COLO668 (cell line): ENCODE measurements at regions not wholly inside any gene's neighbourhood (a gene's known extent, or its start where the extent isn't known, plus 50 kb on each side); places are given as distances from the start of the nearest gene placed in this dataset.

Experiments used
- DNase-seq: peaks from one replicate; lab custom pipeline; 2025; ENCODE audit not compliant: unreplicated experiment; lab: John Stamatoyannopoulos, UW

DNA sequence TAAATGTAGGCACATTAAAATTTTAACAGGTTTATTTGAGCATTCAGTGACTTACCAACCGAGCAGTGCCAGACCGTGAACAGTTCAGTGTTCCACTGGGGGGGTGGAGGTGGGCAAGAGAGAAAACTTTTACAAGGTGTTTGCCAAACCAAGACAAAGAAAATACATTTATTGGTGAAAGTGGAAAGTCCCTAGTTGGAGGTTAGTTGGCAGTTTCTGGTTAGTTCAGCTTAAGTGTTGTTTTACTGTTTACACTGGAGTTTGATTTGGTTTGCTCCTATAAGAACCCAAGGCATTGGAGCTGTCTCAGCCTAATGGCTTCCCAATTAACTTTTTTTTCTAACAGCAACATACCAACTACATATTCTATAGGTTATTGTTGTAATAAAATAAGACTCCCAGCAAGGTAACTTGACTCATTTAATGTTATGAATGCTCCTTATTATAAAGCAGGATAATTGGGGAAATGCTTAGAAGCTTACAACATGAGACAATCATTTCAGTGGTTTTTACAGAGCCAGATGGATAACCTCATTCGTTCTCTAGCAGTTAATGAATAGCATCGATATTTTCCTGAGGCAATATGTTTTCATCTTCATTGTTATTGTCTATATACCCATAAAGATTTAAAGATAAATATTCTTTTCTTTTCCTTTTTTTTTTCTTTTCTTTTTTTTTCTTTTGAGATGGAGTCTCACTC is 115.8 kb downstream of the ETNK1 start:
- DNase-seq, result no peak

DNA sequence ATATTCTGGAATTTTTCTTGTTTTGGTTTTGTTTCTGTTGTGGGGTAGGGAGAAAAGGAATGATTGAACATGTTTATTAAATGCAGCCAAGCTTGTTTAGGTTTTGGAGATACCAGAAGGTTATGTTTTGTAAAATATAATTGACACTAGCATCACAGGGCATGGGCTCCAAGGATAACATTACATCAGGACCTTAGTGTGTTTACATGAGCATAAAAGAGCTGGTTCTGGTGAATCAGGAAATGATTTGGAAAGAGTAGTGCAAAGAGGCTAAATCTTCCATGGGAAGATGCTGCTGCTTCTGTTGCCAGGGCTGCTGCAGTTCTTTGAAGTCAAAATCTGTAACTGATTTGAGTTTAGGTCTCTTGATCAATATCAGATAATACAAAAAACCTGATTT is 118.7 kb downstream of the ETNK1 start:
- DNase-seq, result no peak

DNA sequence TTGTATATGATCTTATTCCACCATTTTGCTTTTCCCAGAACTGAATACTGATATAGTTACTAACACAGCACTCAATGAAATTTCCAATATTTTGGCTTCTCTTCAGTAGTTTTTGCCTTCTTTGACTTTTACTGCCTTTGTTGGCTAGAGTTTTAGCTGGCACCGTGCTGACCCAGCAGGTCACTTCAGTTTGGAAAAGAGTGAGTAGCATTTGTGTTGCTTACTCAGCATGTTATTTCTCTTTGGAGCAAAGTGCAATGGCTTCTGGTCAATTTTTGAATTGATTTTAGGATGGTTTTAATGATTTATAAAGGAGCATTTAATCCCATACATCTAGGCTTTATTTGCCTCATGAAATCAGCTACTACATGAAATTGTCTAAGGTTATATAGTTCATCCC is 119.2 kb downstream of the ETNK1 start:
- no peak for DNase-seq

DNA sequence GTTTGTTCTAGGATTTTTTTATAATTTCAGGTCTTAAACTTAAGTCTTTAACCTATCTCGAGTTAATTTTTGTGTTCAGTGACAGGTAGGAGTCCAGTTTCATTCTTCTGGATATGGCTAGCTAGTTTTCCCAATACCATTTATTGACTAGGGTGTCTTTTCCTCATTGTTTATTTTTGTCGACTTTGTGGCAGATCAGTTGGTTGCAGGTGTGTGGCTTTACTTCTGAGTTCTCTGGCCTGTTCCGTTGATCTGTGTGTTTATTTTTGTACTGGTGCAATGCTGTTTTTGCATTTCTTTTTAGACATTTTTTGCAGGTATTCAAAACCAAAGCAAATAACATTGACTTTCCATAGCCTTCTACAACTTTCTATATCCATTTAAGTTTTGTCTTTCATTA is 121.7 kb downstream of the ETNK1 start:
- no peak for DNase-seq

DNA sequence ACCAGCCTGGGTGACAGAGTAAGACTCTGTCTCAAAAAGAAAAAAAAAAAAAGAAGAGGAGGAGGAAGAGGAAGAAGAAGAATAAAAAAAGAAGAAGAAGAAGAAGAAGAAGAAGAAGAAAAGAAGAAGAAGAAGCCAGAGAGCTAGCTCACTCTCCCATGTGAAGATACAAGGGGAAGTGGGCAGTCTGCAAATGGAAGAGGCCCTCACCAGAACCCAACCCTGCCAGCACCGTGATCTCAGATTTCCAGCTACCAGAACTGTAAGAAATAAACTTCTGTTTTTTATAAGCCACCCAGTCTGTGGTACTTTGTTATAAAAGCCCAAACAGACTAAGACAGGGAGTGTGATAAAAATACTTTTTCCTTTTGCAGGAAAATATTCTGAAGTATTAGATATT is 130.7 kb downstream of the ETNK1 start:
- DNase-seq, result no peak

DNA sequence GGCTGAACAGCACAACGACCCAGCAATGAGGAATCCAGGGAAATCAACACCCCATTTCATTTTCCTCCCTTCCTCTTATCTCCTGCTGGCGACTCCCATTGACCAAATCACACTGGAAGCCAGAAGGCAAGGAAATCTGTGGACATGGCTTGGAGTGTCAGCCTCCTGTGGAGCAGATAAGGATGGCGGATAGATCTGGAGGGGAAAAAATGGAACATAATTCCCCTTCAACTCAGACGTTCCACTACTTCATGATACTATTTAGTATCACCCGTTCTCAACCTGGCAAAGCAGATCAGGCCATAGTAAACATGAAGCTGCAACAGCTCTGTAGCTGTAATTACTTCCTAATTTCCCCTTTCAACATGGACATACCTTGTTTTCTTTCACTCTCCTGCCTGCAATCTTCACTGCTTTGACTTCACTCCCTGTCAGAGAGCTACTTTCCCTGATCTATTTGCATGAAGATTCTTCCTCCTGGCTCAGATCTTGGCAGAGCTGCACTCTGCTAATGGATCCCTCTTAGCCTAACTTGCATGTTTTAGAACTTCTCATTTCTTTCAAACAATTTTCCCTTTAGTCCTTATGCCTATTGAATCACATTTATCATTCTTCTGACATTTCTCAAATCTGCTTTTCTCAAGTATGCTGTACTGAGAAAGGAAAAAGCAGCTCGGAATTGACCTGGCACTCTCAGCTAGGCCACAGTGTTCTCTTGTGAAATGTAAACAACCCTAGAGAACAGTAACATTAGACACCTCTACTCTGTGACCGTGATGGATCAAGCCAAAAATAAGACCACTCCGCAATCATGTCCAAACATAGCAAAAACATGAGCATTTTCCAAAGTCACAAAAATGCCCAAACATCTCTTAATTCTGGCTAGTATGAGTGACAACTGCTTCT is 135.1 kb downstream of the ETNK1 start:
- DNase-seq, result no peak

DNA sequence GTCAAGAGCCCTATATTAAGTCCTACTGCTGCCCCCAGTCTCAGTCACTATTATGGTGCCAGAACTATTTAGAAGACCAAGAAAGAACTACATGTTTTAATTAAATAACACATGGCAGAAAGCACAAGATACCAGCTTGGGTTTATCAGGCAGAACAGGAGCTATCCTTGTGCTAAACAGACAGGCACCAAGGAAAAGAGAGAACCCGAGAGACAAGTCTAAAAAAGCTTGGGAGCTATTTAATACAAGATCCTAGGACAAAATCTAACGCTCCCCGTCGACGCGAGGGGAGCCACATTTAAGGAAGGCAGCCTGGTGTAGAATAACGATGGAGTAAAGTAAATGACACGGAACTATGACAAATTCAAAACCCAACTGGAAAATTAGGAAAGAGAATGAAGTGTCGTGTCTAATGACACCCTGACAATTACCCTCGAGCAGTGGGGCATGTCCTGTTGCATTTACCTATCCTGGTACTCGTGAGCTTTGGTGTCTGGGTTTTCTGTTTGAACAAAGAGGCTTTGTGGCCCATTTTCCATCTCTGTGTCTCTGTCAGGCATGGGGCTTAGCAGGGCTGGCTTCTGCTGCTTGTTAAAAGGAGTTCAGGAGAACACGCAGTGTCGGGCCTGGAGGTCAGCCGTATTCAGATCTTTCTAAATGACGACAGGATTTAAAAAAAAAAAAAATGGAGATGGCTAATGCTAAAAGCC is 140.6 kb downstream of the ETNK1 start:
- DNase-seq, result no peak

DNA sequence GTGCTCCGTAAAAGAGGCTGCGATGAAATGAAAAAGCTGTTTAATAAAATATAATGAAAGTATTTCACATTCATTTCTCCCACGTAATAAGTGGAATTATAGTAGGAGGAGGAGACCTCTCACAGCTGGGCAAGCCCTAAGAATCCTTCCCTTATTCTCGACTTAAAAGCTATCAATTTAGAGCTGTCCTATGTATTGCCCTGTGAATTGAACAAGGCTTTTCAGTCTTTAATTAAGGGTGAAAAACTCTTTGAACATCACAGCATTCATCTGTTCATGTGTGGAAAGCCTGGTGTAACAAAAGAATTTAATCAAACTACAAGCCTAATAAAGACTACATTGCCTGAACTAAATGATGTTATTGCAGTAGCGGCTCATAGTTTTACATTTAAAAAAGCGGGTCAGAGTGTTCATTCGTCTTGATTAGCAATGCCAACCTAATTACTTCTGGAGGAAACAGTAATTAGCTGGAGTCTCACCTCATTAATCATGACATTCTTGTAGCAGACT is 142.0 kb downstream of the ETNK1 start:
- DNase-seq, result no peak

DNA sequence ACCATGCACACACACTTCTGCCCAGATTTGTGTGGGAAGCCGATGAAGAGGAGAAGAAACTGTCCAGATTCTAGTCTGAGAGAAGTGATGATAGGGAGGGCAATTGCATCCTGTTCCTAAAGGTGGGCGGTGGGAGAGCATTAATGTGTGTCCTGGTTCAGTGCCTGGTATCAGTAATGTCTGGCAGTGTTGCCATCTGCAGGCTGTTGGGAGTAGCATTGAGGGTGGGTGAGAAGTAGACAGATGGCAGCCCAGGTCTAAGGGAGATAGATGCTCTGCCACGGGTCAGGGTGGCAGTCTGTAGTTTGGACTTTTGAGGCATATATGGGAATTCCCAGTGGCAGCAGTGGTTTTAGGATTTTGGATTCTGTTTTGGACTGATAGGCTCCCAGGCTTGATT is 156.4 kb downstream of the ETNK1 start:
- no peak for DNase-seq

DNA sequence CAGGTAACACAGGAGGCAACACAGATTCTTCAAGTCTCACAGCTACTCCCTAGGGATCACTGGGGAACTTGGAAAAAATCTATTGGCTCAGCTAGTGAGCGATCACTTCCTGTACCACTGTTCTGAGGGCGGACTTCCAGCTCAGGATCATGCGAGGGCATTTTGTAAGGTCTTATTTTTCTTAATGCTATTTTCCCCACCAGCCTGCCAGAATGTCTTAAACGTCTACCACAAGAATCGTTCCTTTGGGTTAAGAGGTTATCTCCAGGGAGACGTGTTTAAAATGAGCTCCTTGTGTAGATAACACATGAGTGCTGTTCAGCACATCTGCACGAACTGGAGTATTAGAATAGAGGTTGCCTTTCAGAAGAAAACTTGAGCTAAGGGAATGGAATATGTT is 162.6 kb downstream of the ETNK1 start:
- no peak for DNase-seq

DNA sequence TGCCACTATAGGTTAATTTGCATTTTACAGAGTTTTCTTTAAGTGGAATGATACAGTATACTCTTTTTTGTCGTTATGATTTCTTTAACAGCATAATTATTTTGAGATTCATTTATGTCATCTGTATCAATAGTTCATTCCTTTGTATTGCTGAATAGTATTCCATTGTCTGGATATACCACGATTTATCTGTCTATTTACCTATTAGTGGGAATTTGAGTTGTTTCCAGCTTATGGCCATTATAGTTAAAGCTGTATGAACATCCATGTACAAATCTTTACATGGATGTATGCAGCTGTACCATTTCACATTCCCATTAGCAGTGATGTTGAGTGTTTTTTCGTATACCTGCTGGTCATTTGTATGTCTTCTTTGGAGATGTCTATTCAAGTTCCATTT is 163.9 kb downstream of the ETNK1 start:
- DNase-seq, result no peak

DNA sequence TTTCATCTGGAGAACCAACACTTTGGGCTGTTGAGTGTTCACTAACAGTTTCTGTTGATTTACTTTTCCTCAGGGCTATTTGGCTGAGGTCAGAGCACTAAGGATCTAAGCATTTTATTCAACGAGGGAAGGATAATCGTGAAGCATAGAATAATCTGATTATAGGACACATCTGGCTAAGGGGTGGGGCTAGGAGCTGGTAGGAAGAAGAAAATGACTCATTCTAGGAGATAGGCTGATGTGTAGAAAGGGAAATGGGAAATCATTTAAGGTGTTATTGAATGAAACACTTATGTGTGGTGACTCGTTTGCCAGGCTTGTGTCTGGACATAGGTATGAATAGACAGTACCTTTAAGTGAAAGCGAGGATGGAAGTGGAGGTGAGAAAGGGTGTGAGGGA is 167.2 kb downstream of the ETNK1 start:
- no peak for DNase-seq

DNA sequence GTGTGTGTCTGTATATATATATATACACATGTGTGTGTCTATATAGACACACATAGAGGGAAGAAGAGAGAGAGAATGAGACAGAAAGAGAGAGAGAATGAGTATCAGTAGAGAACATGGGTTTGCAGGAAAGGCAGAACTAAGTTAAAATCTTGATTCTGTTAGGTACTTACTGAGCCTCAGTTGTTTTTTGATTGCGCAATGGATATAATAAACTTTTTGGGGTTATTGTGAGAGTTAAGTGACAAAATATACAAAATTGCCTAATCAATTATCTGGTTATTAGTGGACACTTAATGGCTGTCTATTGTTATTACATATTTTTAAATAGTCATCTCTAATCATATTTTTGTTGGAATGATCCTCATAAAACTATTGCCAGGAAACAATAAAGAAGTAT is 169.0 kb downstream of the ETNK1 start:
- DNase-seq, result no peak

DNA sequence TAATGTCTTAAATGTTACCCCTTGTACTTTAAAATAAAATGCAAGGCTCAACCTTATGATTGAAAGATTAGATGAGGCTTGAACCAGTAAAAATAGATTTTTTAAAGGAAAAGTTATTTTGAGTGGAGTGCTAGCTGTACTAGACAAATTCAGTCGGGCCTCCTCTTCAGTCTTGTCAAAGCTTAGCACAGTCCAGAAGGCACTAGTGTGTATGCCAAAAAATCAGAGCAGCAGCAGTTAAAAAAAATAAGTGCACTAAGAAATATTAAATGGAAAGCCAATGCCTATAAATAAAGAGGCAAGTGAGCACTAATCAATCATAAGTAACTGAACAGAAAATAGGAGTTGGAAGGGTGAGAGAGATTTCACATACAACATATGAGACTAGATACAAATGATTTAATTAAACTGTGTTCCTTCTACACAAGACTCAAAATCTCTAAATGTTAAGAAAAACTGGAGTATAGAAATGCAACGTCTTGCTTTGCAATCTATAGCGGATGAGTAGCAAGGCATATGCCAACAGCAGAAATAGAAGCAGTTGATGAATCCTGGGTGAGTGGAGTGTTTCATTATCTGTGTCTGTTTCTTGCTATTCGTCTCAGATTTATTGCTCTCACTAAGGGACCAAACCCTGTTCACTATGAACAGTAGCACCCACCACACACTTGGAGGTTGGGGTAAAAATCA is 172.1 kb downstream of the ETNK1 start:
- no peak for DNase-seq

DNA sequence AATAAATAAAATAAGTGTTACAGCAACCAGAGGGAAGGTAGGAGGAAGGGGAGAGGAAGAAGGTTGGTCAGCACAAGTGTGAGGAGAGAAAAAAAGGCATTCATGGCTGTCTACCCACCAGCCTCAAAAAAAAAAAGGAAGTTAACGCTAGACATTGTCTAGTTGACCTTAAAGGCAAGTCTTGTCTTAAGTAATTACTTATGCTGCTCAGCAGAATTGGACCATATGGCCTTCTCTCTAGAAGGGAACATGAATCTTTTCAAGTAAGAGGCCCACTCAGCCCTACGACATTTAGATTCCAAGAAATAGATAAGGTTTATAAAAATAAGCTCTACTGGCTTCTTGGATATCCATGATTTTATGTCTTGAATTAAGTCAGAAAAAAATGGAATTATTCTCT is 172.7 kb downstream of the ETNK1 start:
- DNase-seq, result no peak

DNA sequence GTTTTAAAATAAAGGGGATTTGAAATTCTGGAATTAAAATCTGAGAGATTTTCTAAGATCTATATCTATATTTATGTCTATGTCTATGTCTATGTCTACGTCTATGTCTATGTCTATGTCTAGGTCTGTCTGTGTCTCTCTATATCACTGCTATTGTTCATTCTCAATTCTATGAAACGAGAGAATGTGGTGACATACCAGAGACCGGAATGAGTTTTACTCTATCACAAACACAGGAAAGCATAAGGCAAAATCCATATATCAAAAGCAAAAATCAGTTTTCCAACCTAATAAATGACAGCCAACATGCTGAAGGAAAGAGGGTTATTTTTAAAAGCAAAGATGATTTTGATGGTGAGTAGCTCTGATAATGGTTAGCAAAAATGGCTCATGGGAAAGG is 173.1 kb downstream of the ETNK1 start:
- no peak for DNase-seq

DNA sequence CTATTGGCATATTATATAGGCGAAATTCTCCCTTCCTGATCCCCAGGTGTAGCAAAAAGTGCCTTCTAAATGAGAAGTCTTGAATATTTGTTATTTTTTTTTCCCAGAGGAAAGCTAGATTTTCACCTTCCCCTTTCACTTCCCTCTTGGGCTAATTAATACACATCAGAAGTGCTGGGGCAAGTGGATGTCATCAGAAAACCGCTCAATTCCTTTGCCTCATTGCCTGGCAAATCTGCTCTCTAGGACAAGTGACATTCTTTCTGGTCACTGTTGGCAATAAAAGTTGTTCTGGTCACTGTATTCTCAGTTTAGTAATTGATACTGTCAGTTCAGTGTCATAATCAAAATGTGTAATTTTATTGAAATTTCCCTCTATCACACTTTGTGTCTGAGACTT is 174.5 kb downstream of the ETNK1 start:
- no peak for DNase-seq

DNA sequence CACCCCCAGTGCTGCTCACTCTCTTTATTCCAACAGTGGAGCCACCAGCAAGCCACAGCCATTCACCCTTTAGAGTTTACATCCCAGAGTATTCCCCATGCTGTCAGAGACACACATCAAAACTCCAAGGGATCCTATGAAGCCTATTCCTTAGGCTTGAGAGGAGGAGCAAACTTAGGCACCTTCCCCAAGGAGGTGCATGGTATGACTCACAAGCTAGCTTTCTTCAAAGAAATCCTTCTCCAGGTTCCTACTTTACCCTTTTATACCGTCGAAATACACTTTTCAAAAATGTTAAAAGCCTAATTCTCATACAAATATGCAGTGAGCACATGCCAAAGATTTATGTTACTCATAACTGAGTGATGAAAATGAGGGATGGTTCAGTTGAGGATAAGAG is 175.4 kb downstream of the ETNK1 start:
- no peak for DNase-seq

DNA sequence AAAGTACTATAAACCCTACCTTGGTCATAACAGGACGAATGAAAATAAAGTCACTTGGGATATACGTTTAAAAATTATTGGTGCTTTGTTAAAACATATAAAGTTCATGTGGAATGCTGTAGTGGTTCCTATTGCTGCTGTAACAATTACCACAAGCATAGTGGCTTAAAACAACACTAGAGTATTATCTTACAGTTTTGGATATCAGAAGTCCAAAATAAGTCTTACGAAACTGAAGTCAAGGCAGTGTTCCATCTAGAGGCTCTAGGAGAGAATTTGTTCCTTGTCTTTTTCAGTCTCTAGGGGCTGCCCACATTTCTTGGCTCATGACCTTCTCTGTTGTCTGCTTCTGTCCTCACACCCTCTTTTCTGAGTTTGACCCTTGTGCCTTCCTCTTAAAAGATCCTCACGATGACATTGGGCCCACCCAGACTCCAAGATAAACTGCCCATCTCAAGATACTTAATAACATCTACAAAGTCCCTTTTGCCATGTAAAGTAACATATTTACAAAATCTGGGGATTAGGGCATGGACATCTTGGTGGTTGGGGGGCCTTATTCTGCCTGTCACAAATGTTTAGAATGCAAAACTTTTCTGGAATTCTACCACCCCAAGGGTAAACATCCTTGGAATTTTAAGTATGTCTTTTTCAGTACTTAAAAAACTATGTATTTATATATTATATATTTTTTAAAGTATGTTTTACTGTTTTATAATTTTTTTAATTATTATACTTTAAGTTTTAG is 178.1 kb downstream of the ETNK1 start:
- DNase-seq, result no peak

DNA sequence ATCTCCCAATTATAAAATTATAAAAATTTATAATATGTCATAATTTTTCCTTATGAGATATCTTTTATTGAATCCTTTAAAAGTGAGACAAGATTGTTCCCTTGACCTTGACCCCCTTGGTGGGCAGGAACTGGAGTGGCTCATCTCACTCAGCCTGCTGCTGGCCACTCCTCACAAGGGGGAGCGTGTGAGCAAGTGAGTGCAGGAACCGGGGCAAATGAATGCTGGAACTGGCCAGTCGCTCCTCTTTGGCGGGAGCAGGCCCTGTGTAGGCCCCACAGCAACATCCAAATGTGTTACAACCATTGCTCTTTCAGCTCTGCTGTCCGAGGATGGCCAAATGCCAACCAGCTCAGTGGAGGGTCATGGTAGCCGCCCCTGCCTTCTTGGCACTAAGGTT is 178.8 kb downstream of the ETNK1 start:
- no peak for DNase-seq
